ENCODE measurements at regions not wholly inside any gene's neighbourhood (a gene's known extent, or its start where the extent isn't known, plus 50 kb on each side); places are given as distances from the start of the nearest gene placed in this dataset.

DNA sequence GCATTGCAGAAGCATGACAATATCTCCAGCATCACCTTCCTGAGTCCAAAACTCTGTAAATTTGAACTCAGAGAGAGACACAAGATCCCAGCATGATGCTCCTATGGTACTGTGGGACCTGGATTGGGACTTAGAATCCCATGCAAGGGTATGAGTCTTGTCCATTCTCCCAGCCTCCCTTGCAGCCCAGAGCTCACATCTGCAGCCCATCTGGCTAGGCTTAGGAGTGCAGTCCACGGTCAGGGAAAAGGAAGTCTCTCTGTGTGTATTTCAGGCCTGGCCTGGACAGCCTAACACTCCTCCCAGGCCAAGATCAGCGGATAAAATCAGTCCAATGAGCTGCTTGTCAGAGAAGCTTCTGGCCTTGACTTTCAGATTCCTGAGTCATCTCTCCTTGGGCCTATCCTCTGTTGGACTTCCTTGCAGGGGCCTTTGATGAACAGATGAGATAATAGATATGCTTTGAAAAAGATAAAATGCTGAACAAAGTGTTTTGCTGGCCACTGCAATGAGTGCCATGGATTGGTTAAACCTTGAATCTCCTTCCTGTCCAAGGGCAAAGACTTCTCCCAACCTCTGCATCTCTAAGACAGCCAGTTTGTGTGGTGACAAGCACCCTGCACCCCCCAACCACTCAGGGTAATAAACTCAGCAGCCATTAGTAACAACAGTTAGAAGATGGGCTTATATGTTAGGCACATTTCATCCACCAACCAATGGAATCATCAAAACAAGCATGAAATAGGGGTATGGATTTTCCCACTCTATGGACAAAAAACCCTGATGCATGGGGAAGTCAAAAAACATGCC is 412.8 kb upstream of the TBX3 start:
- WGBS, 2 donors = 36 to 68% methylated on average over 2 of the region's 2 CpGs
- intact Hi-C loops (cut with DNase I; ENCODE audit: low total_unique reads) = no loop called here
- TF ChIP-seq, protein P1, sequence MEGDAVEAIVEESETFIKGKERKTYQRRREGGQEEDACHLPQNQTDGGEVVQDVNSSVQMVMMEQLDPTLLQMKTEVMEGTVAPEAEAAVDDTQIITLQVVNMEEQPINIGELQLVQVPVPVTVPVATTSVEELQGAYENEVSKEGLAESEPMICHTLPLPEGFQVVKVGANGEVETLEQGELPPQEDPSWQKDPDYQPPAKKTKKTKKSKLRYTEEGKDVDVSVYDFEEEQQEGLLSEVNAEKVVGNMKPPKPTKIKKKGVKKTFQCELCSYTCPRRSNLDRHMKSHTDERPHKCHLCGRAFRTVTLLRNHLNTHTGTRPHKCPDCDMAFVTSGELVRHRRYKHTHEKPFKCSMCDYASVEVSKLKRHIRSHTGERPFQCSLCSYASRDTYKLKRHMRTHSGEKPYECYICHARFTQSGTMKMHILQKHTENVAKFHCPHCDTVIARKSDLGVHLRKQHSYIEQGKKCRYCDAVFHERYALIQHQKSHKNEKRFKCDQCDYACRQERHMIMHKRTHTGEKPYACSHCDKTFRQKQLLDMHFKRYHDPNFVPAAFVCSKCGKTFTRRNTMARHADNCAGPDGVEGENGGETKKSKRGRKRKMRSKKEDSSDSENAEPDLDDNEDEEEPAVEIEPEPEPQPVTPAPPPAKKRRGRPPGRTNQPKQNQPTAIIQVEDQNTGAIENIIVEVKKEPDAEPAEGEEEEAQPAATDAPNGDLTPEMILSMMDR (IDR thresholded peaks at IDR 0.05) = no peak
- TF ChIP-seq POLR2A (IDR thresholded peaks at IDR 0.05) = no peak
- no peak for DNase-seq (ENCODE audit: low spot score in 2 of 2)
- no peak overlapping the region for H3K4me3 ChIP-seq (ENCODE audit: low read depth, poor library complexity, severe bottlenecking)

DNA sequence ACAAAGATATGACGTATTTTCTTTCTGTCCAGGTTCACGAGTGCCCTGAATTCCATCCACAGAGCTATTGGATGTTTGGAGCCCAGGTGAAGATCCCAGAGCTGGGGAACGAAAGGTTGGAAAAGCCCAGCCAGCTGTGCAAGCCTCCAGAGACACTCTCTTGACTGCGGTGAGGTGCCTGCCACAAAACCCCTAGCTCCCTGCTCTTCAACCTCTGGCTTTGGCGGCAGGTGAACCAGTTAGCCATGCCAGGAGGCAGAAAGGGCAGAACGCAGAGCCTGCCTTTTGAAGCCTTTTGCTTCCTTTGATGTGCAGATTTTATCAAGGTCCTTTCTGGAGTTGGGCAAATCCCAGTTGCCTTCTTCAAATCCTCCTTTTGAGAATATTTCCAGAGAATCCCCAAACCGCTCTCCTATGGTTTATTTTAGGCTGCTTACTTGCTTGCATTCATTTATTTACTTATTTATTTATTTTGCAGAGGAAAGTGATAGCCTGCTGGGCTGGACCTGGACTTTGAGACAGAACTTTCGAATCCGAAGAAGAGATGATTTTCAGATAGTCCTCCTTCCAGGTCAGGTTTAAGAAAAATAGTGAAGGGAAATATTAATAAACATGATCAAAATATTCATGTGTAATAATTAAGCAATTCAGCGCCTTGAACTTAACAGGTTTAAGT is 411.2 kb upstream of the TBX3 start:
- intact Hi-C loops (cut with DNase I; ENCODE audit: low total_unique reads) = no loop called here
- no peak for TF ChIP-seq POLR2A (IDR thresholded peaks at IDR 0.05)
- TF ChIP-seq, protein P1 (IDR thresholded peaks at IDR 0.05) = no peak
- H3K4me3 ChIP-seq (ENCODE audit: low read depth, poor library complexity, severe bottlenecking) = no peak overlapping the region
- no peak for DNase-seq (ENCODE audit: low spot score in 2 of 2)
- WGBS, 2 donors = 82 to 90% methylated on average over 10 of the region's 10 CpGs

DNA sequence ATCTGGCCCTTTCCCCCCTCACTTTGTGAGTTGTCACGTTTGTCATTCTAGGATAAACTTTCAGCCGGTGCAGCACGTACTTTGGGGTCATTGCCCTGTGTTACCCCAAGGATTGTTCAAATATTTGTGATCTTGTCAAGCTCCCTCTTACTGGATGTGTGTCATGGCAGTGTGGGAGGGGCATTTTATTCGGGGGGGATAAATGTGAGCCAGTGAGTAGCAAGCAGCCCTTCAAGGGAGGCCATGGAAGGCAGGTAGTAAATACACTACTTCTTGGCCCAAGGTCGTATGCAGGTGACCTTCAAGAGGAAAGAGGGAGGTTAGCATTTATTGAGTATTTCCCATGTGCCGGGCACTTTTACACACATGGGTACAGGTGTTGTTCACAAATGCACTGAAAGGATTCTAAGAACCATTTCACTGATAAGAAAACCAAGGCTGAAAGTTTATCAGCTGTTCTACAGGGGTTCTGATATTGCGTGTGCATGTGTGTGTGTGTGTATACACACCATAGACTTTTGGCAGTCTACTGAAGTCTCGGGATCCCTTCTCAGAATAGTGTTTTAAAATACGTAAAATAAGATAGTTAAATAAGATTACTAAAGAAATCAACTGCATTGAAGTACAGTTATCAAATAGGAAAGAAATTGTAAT is 410.3 kb upstream of the TBX3 start:
- 75 to 78% methylated on average over 9 of the region's 9 CpGs for WGBS, 2 donors
- intact Hi-C loops (cut with DNase I; ENCODE audit: low total_unique reads) = no loop called here
- H3K4me3 ChIP-seq (ENCODE audit: low read depth, poor library complexity, severe bottlenecking) = no peak overlapping the region
- DNase-seq (ENCODE audit: low spot score in 2 of 2) = no peak
- TF ChIP-seq POLR2A (IDR thresholded peaks at IDR 0.05) = no peak
- TF ChIP-seq, protein P1 (IDR thresholded peaks at IDR 0.05) = no peak

DNA sequence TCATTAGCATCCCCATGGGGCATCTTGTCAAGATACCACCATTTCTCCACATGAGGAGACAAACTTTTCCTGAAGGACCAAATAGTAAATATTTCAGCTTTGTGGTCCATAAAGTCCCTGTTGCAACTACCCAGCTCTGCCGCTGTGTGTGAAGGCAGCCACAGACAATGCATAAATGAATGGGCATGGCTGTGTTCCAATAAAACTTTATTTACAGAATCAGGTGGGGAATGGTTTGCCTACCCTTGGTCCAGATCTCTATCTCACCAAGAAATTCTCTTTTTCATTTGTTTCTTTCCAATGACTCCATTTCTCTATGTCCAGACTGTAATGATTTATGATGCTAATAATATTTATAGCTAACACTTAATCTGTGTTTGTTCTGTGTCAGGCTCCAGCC is 409.3 kb upstream of the TBX3 start:
- WGBS, 2 donors = 97 to 100% methylated on average over 1 of the region's 1 CpG
- no peak for DNase-seq (ENCODE audit: low spot score in 2 of 2)
- intact Hi-C loops (cut with DNase I; ENCODE audit: low total_unique reads) = no loop called here
- no peak overlapping the region for H3K4me3 ChIP-seq (ENCODE audit: low read depth, poor library complexity, severe bottlenecking)
- TF ChIP-seq POLR2A (IDR thresholded peaks at IDR 0.05) = no peak
- TF ChIP-seq, protein P1 (IDR thresholded peaks at IDR 0.05) = no peak

DNA sequence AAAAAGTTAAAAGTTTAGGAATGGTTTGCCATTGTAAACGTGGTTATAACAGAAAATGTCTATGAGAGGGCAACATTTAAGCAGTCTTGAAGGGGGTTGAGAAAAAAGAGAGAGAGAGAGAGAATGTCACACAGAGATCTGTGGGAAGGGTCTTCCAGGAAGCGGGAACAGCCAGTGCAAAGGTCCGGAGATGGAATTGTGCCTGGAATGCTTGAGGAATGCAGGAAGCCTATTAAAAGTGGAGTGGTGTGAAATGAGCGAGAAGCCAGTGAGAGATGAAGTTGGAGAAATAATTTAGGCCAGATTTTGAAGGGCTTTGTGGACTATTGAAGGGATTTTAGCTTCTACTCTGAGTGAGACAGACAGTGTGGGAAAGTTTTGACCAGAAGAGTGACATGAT is 406.8 kb upstream of the TBX3 start:
- intact Hi-C loops (cut with DNase I; ENCODE audit: low total_unique reads) = no loop called here
- no peak for DNase-seq (ENCODE audit: low spot score in 2 of 2)
- no peak overlapping the region for H3K4me3 ChIP-seq (ENCODE audit: low read depth, poor library complexity, severe bottlenecking)
- WGBS, 2 donors = 79 to 86% methylated on average over 4 of the region's 4 CpGs
- TF ChIP-seq POLR2A (IDR thresholded peaks at IDR 0.05) = no peak
- TF ChIP-seq, protein P1 (IDR thresholded peaks at IDR 0.05) = no peak

Measured in lower leg skin (tissue), 4 donors.